GM12878 (cell line): ENCODE measurements at regions not wholly inside any gene's neighbourhood (a gene's known extent, or its start where the extent isn't known, plus 50 kb on each side); places are given as distances from the start of the nearest gene placed in this dataset.

Experiments used
- ATAC-seq: fragments of 200-7000 bp; cut with Tn5 transposase; 3 replicates; pipeline ENCODE4 v1.9.1; 2020; ENCODE audit warnings: mild to moderate bottlenecking, moderate library complexity
- BruUV-seq: library from RNA; stranded (reverse); fragments of 400-500 nt; replicated peaks from 2 replicates; lab custom pipeline; 2021; lab: Mats Ljungman, UMichigan
- CTCF ChIA-PET: fragments of 300-600 bp; sonication (Branson Sonifier 250); formaldehyde crosslinking; extraction: SDS; loops from one replicate; lab custom pipeline; 2021; ENCODE audit warnings: inconsistent platforms; lab: Yijun Ruan, JAX
- POLR2A ChIA-PET: fragments of 350-600 bp; formaldehyde crosslinking; extraction: SDS; loops from one replicate; lab custom pipeline; 2021; ENCODE audit warnings: inconsistent platforms; lab: Charles Lee
- RAD21 ChIA-PET: fragments of 300-600 bp; sonication (Branson Sonifier 250); formaldehyde crosslinking; loops from one replicate; lab custom pipeline; 2023; ENCODE audit warnings: antibody characterized with exemption; ENCODE audit not compliant: unreplicated experiment; lab: Charles Lee
- SMC1A ChIA-PET: fragments of 300-600 bp; sonication (Branson Sonifier 250); formaldehyde crosslinking; loops from one replicate; lab custom pipeline; 2023; ENCODE audit not compliant: unreplicated experiment, uncharacterized antibody; lab: Charles Lee
- DNase-seq: peaks from one replicate; pipeline ENCODE4 v3.0.0-alpha.2; 2011; ENCODE audit warnings: low read depth, low spot score
- FAIRE-seq: peaks from 3 replicates; lab custom pipeline; 2011; peaks lifted over from hg19 to GRCh38; lab: Jason Lieb, UNC
- H2AFZ ChIP-seq: 2 replicates; pipeline ENCODE4 v1.6.0; 2011; ENCODE audit warnings: low read depth, low read length, control low read depth; ENCODE audit not compliant: control insufficient read depth
- H3K27ac ChIP-seq: 2 replicates; pipeline ENCODE4 v1.5.1; 2011; ENCODE audit warnings: control low read depth; ENCODE audit not compliant: control insufficient read depth, insufficient read depth
- H3K27me3 ChIP-seq, 2 experiments: replicated peaks in 1 of 2; 2 replicates each; pipeline versions ENCODE4 v1.6.0 to v1.6.1; 2011; ENCODE audit warnings: low read length in 1 of 2; ENCODE audit not compliant: control insufficient read depth in 2 of 2, insufficient read depth in 2 of 2
- H3K36me3 ChIP-seq, 2 experiments: 2 replicates each; pipeline ENCODE4 v1.5.1; 2011; ENCODE audit warnings: low read length in 1 of 2; ENCODE audit not compliant: control insufficient read depth in 2 of 2, insufficient read depth in 2 of 2
- H3K4me1 ChIP-seq: 2 replicates; pipeline ENCODE4 v1.6.1; 2011; ENCODE audit warnings: mild to moderate bottlenecking, low read length, moderate library complexity, mixed read lengths; ENCODE audit not compliant: control insufficient read depth, insufficient read depth
- H3K4me2 ChIP-seq: 2 replicates; pipeline ENCODE4 v1.6.0; 2011; ENCODE audit warnings: control low read depth; ENCODE audit not compliant: control insufficient read depth, insufficient read depth
- H3K4me3 ChIP-seq: fragments of 200-600 bp; sonication (generic); 2 replicates; pipeline ENCODE4 v1.5.1; 2016
- H3K79me2 ChIP-seq: 2 replicates; pipeline ENCODE4 v1.6.0; 2011; ENCODE audit warnings: low read length; ENCODE audit not compliant: control insufficient read depth, insufficient read depth
- H3K9ac ChIP-seq: 2 replicates; pipeline ENCODE4 v1.8.0; 2011; ENCODE audit warnings: low read length, control low read depth, mixed read lengths; ENCODE audit not compliant: control insufficient read depth, insufficient read depth
- H3K9me3 ChIP-seq: replicated peaks from 3 replicates; pipeline ENCODE4 v1.5.1; 2011; ENCODE audit warnings: mild to moderate bottlenecking, low read length; ENCODE audit not compliant: control insufficient read depth, insufficient read depth
- H4K20me1 ChIP-seq: 2 replicates; pipeline ENCODE4 v1.6.0; 2011; ENCODE audit not compliant: control insufficient read depth, insufficient read depth
- ATF7 ChIP-seq: fragments of 450-650 bp; IDR thresholded peaks from 2 replicates; pipeline ENCODE4 v1.6.1; 2016; ENCODE audit warnings: low read depth, mild to moderate bottlenecking
- BCLAF1 ChIP-seq: fragments of 450-650 bp; IDR thresholded peaks from 2 replicates; pipeline ENCODE4 v1.6.1; 2017; ENCODE audit warnings: antibody characterized with exemption, mild to moderate bottlenecking, moderate library complexity
- CBFB ChIP-seq: IDR thresholded peaks from 2 replicates; pipeline ENCODE4 v1.6.1; 2016; ENCODE audit warnings: antibody characterized with exemption, low read depth
- CREM ChIP-seq: IDR thresholded peaks from 2 replicates; pipeline ENCODE4 v1.6.1; 2014; ENCODE audit warnings: antibody characterized with exemption, low read depth
- ESRRA ChIP-seq: IDR thresholded peaks from 2 replicates; pipeline ENCODE4 v1.6.1; 2012; ENCODE audit warnings: mild to moderate bottlenecking, low read length, improper control_type of control experiment
- IKZF1 ChIP-seq: fragments of 450-650 bp; conservative IDR thresholded peaks from 2 replicates; pipeline ENCODE4 v1.6.1; 2017; ENCODE audit warnings: antibody characterized with exemption, mild to moderate bottlenecking
- IRF5 ChIP-seq: fragments of 450-650 bp; IDR thresholded peaks from 2 replicates; pipeline ENCODE4 v1.6.1; 2017; ENCODE audit warnings: borderline replicate concordance
- KDM1A ChIP-seq: fragments of 200-600 bp; sonication (generic); IDR thresholded peaks from 2 replicates; pipeline ENCODE4 v1.6.1; 2016; ENCODE audit warnings: borderline replicate concordance
- MEF2A ChIP-seq: IDR thresholded peaks from 2 replicates; pipeline ENCODE4 v1.6.1; 2011; ENCODE audit warnings: low read depth, mild to moderate bottlenecking, low read length, moderate library complexity; ENCODE audit not compliant: insufficient read depth
- MEF2B ChIP-seq: fragments of 450-650 bp; IDR thresholded peaks from 2 replicates; pipeline ENCODE4 v1.6.1; 2018; ENCODE audit warnings: mild to moderate bottlenecking, moderate library complexity; ENCODE audit not compliant: partially characterized antibody, poor library complexity, severe bottlenecking
- MTA2 ChIP-seq: fragments of 450-650 bp; IDR thresholded peaks from 2 replicates; pipeline ENCODE4 v1.6.1; 2016; ENCODE audit warnings: low read depth, mild to moderate bottlenecking, moderate library complexity
- NKRF ChIP-seq: fragments of 450-650 bp; conservative IDR thresholded peaks from 2 replicates; pipeline ENCODE4 v1.6.1; 2017; ENCODE audit warnings: mild to moderate bottlenecking, moderate library complexity
- PAX8 ChIP-seq: fragments of 450-650 bp; IDR thresholded peaks from 2 replicates; pipeline ENCODE4 v1.6.1; 2017; ENCODE audit warnings: mild to moderate bottlenecking, moderate library complexity
- PBX3 ChIP-seq: IDR thresholded peaks from 2 replicates; pipeline ENCODE4 v1.6.1; 2011; ENCODE audit warnings: mild to moderate bottlenecking, low read depth, low read length, moderate library complexity; ENCODE audit not compliant: insufficient replicate concordance
- SPI1 ChIP-seq: IDR thresholded peaks from 2 replicates; pipeline ENCODE4 v1.6.1; 2011; ENCODE audit warnings: low read depth, mild to moderate bottlenecking, low read length, moderate library complexity, borderline replicate concordance; ENCODE audit not compliant: insufficient read depth
- TBL1XR1 ChIP-seq: IDR thresholded peaks from 2 replicates; pipeline ENCODE4 v1.6.1; 2012; ENCODE audit warnings: low read depth, low read length, improper control_type of control experiment
- ZZZ3 ChIP-seq: IDR thresholded peaks from 2 replicates; pipeline ENCODE4 v1.6.1; 2011; ENCODE audit warnings: low read depth; ENCODE audit not compliant: control insufficient read depth, insufficient read length
- WGBS: methylation state at CpG from one replicate; pipeline ENCODE4 v1.1.6; 2016; ENCODE audit warnings: low lambda C conversion rate; ENCODE audit not compliant: insufficient replicate concordance, insufficient coverage; ENCODE audit errors: missing lambda C conversion rate; 5-methylcytosine and 5-hydroxymethylcytosine counted together
- in situ Hi-C: fragments of 300-500 bp; cut with MboI; formaldehyde crosslinking; loops from 9 replicates; pipeline ENCODE4 v1.14.3; 2018; ENCODE audit warnings: mixed read lengths
- intact Hi-C: fragments of 100-400 bp; cut with micrococcal nuclease; formaldehyde crosslinking; loops from one replicate; pipeline ENCODE4 v1.14.2; 2022; ENCODE audit not compliant: unreplicated experiment

- TF ChIP-seq IRF5 (no peak), NKRF (no peak)
These were observed 243.2 kb upstream of the KCNH7 start (continued) for GRCh38 chr2:163081754-163082153.

- ChIA-PET CTCF (interaction anchor here (1.1 kb wide), 1 partner anchor 38 kb away, joined by 4 read pairs; no protein-coding TSS in a partner anchor), POLR2A (no interaction called here), RAD21 (no interaction called here), SMC1A (interaction anchor here (0.7 to 1.5 kb wide), 4 partner anchors 11 to 315 kb away, joined by 3 to 5 read pairs (median 4); no protein-coding TSS in a partner anchor)
- no peaks in the 10 kb centered on the region for H3K9me3 ChIP-seq
- DNase-seq, result peak; percentile 2
- H3K4me1 ChIP-seq, result no peaks in the 10 kb centered on the region
- H3K9ac ChIP-seq, result no peak overlapping the region
- BruUV-seq, result no TSS peak
- H3K36me3 ChIP-seq, result no peaks in the 10 kb centered on the region
- H3K79me2 ChIP-seq, result no peaks in the 10 kb centered on the region
- no peaks in the 10 kb centered on the region for H3K27me3 ChIP-seq
- no peak overlapping the region for H3K4me3 ChIP-seq
- 5% methylated on average over 1 of the region's 1 CpG for WGBS
- ATAC-seq, result peak; percentile 39; the same call in 2 of the 3 replicates
- H3K27ac ChIP-seq, result no peak overlapping the region
- no peak for FAIRE-seq
- no peak overlapping the region for H2AFZ ChIP-seq
- intact Hi-C loops, result no loop called here
- no peaks in the 10 kb centered on the region for H4K20me1 ChIP-seq
- no peak overlapping the region for H3K4me2 ChIP-seq
- in situ Hi-C loops, result no loop called here
- TF ChIP-seq CBFB, result no peak
- no peak for TF ChIP-seq ATF7
- no peak for TF ChIP-seq IKZF1
- TF ChIP-seq CREM, result no peak
- TF ChIP-seq ESRRA, result no peak
- no peak for TF ChIP-seq PAX8
- no peak for TF ChIP-seq KDM1A
- TF ChIP-seq MTA2, result peak; percentile 39; the same call in 1 of the 2 replicates
- TF ChIP-seq SPI1, result peak; percentile 6; the same call in 1 of the 2 replicates
- no peak for TF ChIP-seq MEF2A
- TF ChIP-seq TBL1XR1, result no peak
- TF ChIP-seq ZZZ3, result no peak
- TF ChIP-seq BCLAF1, result no peak
- peak; percentile 23 for TF ChIP-seq MEF2B
- TF ChIP-seq PBX3, result no peak
These were observed 238.7 kb upstream of the KCNH7 start for GRCh38 chr2:163077241-163077640.
